Nephron progenitor cell (in vitro differentiated cells): ENCODE measurements at regions not wholly inside any gene's neighbourhood (a gene's known extent, or its start where the extent isn't known, plus 50 kb on each side); places are given as distances from the start of the nearest gene placed in this dataset.

Source experiments
- DNase-seq: peaks from one replicate; pipeline ENCODE4 v3.0.0; 2021
- H3K27ac Mint-ChIP-seq: 2 replicates; pipeline ENCODE4 v1.8.0; 2021; ENCODE audit warnings: mild to moderate bottlenecking, moderate library complexity, mixed read lengths
- H3K27me3 Mint-ChIP-seq: 2 replicates; pipeline ENCODE4 v1.8.0; 2021; ENCODE audit warnings: mild to moderate bottlenecking, low read depth, mixed read lengths; ENCODE audit not compliant: poor library complexity
- H3K36me3 Mint-ChIP-seq: 2 replicates; pipeline ENCODE4 v1.8.0; 2021; ENCODE audit warnings: low read depth, mixed read lengths
- H3K4me1 Mint-ChIP-seq: 2 replicates; pipeline ENCODE4 v1.8.0; 2021; ENCODE audit warnings: mixed read lengths
- H3K4me3 Mint-ChIP-seq: 2 replicates; pipeline ENCODE4 v1.8.0; 2021; ENCODE audit warnings: mild to moderate bottlenecking, moderate library complexity, mixed read lengths
- H3K9me3 Mint-ChIP-seq: 2 replicates; pipeline ENCODE4 v1.8.0; 2021; ENCODE audit warnings: mild to moderate bottlenecking, moderate library complexity, mixed read lengths
- TF ChIP-seq, protein P1 (sequence below): fragments of 200-600 bp; sonication (generic); IDR thresholded peaks from 2 replicates; pipeline ENCODE4 v1.5.0; 2021; ENCODE audit warnings: antibody characterized with exemption

DNA sequence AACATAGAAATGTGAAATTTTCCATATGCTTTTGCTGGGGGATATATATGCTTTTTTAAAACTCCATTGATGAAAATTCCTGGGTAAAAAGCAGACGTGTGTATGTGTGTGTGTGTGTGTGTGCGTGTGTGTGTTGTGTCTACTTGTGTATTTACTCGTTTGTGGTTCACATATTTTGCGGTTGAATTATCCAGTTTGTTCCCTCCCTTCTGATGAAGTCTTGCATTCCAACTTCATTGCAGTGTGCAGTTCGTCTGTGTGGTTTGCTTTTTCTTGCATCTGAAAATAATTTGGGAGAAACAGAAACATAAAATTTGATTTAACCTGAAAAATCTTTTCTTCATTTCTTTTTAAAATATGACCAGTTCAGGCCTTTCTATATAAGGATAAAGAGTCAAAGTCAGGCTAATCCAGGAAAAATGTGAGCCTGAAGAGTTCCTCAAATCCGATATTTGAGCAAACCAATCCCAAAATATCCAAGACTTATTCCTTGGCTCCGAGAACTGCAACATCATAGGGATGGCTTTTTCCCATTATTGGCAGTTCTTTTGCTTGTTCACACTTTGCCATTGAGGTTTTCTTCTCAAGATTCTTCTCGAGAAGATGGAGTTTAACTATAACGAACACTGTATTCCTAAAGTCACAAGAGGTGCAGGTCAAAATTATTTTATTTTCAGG is 202.2 kb upstream of the CCN2 start:
- Mint-ChIP-seq H3K27me3 (peaks cover 7% of the 10 kb centered on the region), H3K4me1 (no peaks in the 10 kb centered on the region), H3K36me3 (no peaks in the 10 kb centered on the region), H3K9me3 (no peaks in the 10 kb centered on the region), H3K4me3 (no peak overlapping the region), H3K27ac (no peak overlapping the region)
- TF ChIP-seq, protein P1, sequence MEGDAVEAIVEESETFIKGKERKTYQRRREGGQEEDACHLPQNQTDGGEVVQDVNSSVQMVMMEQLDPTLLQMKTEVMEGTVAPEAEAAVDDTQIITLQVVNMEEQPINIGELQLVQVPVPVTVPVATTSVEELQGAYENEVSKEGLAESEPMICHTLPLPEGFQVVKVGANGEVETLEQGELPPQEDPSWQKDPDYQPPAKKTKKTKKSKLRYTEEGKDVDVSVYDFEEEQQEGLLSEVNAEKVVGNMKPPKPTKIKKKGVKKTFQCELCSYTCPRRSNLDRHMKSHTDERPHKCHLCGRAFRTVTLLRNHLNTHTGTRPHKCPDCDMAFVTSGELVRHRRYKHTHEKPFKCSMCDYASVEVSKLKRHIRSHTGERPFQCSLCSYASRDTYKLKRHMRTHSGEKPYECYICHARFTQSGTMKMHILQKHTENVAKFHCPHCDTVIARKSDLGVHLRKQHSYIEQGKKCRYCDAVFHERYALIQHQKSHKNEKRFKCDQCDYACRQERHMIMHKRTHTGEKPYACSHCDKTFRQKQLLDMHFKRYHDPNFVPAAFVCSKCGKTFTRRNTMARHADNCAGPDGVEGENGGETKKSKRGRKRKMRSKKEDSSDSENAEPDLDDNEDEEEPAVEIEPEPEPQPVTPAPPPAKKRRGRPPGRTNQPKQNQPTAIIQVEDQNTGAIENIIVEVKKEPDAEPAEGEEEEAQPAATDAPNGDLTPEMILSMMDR: no peak
- no peak for DNase-seq

DNA sequence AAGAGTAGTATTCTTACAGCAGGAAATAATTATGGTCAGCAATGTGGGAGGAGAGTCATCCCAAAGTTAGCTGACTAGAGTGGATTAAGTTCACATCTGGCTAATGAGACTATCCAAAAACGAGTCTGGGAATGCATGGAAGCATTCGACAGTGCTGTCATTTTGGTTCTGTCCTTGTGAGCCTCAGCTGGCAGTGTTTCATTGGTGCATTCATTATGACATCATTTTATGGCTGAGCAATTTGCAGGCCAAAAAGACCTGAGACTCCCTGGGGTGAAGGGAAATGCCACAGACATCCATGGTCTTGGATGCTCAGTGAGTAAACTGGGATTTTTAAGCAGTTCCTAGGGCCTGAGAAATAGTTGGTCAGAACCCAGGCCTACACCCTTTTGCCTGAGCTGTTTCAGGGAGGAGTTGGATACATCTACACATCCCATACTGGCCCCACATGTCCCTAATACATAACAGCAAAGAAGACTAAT is 196.4 kb upstream of the CCN2 start:
- no peak overlapping the region for H3K27ac Mint-ChIP-seq
- H3K9me3 Mint-ChIP-seq: no peaks in the 10 kb centered on the region
- no peaks in the 10 kb centered on the region for H3K27me3 Mint-ChIP-seq
- TF ChIP-seq, protein P1: no peak
- H3K4me1 Mint-ChIP-seq: no peaks in the 10 kb centered on the region
- no peaks in the 10 kb centered on the region for H3K36me3 Mint-ChIP-seq
- no peak for DNase-seq
- H3K4me3 Mint-ChIP-seq: no peak overlapping the region

DNA sequence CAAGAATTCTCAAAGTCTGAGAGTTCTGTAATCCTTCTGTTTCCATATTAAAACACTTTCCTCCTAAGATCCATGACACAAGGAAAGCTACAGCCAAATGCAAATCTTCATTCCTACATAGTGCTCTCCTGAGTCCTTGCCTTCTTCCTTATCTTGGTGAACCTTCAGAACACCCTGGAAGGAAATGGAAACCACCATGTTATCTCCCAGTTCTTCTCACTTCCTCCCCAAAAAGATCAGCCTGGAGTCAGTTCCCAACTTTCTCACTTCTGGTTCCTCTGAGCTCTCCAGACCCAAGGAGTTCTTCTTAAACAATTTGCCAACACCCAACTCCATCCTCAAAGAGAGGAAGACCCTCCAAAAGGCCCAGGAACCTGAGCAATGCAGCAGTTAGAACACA is 193.3 kb upstream of the CCN2 start:
- Mint-ChIP-seq H3K36me3 (no peaks in the 10 kb centered on the region), H3K27me3 (no peaks in the 10 kb centered on the region), H3K9me3 (no peaks in the 10 kb centered on the region), H3K27ac (no peak overlapping the region), H3K4me1 (no peaks in the 10 kb centered on the region), H3K4me3 (no peak overlapping the region)
- DNase-seq: no peak
- TF ChIP-seq, protein P1: no peak

DNA sequence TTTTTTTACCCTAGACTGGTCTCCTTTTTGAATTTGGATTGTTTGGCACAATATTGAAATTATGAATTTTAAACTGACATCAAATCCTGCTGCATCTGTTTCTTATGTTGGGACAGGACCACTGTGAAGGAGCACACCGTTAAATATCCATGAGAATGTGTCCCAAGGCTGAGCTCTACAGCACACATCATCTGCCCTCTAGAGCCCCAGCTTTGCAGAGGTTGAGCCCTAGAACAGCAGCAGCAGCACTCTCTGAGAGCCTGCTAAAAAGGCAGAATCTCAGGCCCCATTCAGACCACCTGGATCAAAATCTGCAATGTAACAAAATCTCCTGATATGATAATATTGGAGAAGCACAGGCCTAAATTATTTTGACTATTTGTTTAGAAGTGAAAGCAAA is 192.1 kb upstream of the CCN2 start:
- Mint-ChIP-seq H3K9me3 (no peaks in the 10 kb centered on the region), H3K27me3 (no peaks in the 10 kb centered on the region), H3K27ac (no peak overlapping the region), H3K4me3 (no peak overlapping the region), H3K36me3 (no peaks in the 10 kb centered on the region), H3K4me1 (no peaks in the 10 kb centered on the region)
- DNase-seq: no peak
- TF ChIP-seq, protein P1: no peak

DNA sequence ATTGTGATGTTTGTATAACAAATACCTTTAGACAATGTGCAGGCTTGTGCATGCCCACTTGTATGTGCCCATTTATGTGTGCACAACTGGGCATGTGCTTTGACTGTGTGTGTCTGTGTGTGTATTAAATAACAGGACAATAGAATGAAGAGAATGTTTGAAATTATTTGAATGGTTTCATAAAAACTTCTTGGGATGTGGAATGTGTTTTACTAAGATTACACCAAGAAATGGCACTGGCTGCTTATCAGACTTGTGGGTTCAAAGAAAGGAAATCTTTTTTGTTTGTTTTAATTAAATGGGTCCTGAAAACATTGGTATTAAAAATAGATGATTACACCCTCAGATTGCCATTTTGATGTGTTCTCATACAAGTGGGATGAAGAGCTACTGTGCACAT is 191.6 kb upstream of the CCN2 start:
- H3K36me3 Mint-ChIP-seq: no peaks in the 10 kb centered on the region
- no peak overlapping the region for H3K27ac Mint-ChIP-seq
- no peak for DNase-seq
- H3K27me3 Mint-ChIP-seq: no peaks in the 10 kb centered on the region
- no peaks in the 10 kb centered on the region for H3K9me3 Mint-ChIP-seq
- no peak overlapping the region for H3K4me3 Mint-ChIP-seq
- TF ChIP-seq, protein P1: no peak
- H3K4me1 Mint-ChIP-seq: no peaks in the 10 kb centered on the region

DNA sequence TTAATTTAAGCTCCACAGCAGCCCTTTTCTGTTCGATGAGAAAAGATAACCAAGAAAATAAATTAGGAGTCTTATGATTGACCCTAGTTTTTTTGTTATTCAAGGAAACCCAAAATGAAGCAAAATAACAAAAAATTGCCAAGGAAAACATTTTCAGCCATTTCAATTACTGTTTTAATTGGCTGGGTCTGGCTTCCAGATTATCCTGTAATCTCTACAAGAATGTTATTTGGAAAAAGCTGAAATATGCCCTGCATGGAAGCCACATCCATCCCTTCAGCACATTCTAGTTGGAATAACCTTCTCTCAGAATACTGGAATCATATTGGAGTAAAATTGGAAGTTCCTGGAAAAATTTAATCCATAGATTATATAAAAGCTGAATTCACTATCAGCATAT is 191.1 kb upstream of the CCN2 start:
- no peaks in the 10 kb centered on the region for H3K4me1 Mint-ChIP-seq
- H3K36me3 Mint-ChIP-seq: no peaks in the 10 kb centered on the region
- no peaks in the 10 kb centered on the region for H3K27me3 Mint-ChIP-seq
- TF ChIP-seq, protein P1: no peak
- no peak overlapping the region for H3K4me3 Mint-ChIP-seq
- DNase-seq: no peak
- H3K9me3 Mint-ChIP-seq: no peaks in the 10 kb centered on the region
- no peak overlapping the region for H3K27ac Mint-ChIP-seq
